ENCODE measurements at regions not wholly inside any gene's neighbourhood (a gene's known extent, or its start where the extent isn't known, plus 50 kb on each side); places are given as distances from the start of the nearest gene placed in this dataset.
A peak's percentile ranks its signal among the peaks of the same experiment; 100 is the strongest.

DNA sequence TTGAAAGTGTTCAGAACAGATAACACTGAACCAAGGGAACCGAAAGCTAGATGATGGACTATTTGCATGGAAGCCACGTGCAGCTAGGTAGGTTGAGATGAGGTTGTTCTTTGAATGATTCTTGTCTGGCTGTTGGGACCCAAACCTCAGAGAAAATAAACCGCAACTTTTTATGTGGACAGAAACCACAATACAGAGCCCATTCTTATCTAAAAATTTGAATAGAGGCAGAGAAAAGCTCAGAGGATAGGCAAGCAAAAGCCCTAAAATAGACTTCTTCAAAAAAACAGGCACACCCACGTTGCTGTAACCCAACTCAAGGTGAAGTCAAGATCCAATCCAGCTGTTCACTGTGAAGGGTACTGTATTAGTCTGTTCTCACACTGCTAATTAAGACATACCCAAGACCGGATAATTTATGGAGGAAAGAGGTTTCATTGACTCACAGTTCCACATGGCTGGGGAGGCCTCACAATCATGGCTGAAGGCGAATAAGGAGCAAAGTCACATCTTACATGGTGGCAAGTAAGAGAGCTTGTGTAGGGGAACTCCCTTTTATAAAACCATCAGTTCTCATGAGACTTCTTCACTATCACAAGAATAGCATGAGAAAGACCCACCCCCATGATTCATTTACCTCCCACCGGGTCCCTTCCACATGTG lies 353.8 kb downstream of the AACS start:
- Histone ChIP-seq H3K4me1 (ENCODE audit: control insufficient read depth, insufficient read depth, low read length) (peaks cover 3% of the 10 kb centered on the region; the same call in 1 of the 2 replicates), H3K79me2 (ENCODE audit: control insufficient read depth, insufficient read depth, low read length) (no peaks in the 10 kb centered on the region), H3K36me3 (ENCODE audit: control insufficient read depth in 2 of 2, insufficient read depth in 2 of 2, low read length in 1 of 2) (no peaks in the 10 kb centered on the region), H4K20me1 (ENCODE audit: control insufficient read depth, insufficient read depth) (no peaks in the 10 kb centered on the region), H3K27ac (ENCODE audit: control insufficient read depth, insufficient read depth) (no peak overlapping the region), H3K9ac (ENCODE audit: control insufficient read depth, insufficient read depth, low read length) (no peak overlapping the region), H3K9me3 (replicated peaks; ENCODE audit: control insufficient read depth, insufficient read depth, low read length) (peaks cover 17% of the 10 kb centered on the region), H3K4me2 (ENCODE audit: control insufficient read depth, insufficient read depth) (peak overlapping the region; percentile 25; the same call in 1 of the 2 replicates), H3K27me3 (replicated peaks in 1 of 2; ENCODE audit: control insufficient read depth in 2 of 2, insufficient read depth in 2 of 2, low read length in 1 of 2) (no peaks in the 10 kb centered on the region), H3K4me3 (no peak overlapping the region), H2AFZ (ENCODE audit: control insufficient read depth, low read depth, low read length) (no peak overlapping the region)
- ChIA-PET RAD21 (ENCODE audit: unreplicated experiment) (interaction anchor here (1.0 to 2.1 kb wide), 2 partner anchors 19 to 112 kb away, joined by 4 read pairs; no protein-coding TSS in a partner anchor), CTCF (interaction anchor here (0.6 to 1.5 kb wide), 3 partner anchors 14 to 16 kb away, joined by 3 to 6 read pairs (median 4); no protein-coding TSS in a partner anchor), SMC1A (ENCODE audit: uncharacterized antibody, unreplicated experiment) (interaction anchor here (0.7 to 1.3 kb wide), 4 partner anchors 12 to 78 kb away, joined by 3 to 7 read pairs (median 3); no protein-coding TSS in a partner anchor), POLR2A (interaction anchor here (0.6 kb wide), 1 partner anchor 419 kb away, joined by 3 read pairs; no protein-coding TSS in a partner anchor)
- DNase-seq (ENCODE audit: low read depth, low spot score) (peak; percentile 41), FAIRE-seq (no peak), ATAC-seq (peak; percentile 85)
- intact Hi-C loops (cut with micrococcal nuclease; ENCODE audit: unreplicated experiment) (no loop called here), in situ Hi-C loops (cut with MboI) (no loop called here)
- WGBS (ENCODE audit: insufficient coverage, insufficient replicate concordance, low lambda C conversion rate, missing lambda C conversion rate), result 0% methylated on average over 7 of the region's 7 CpGs
- no TSS peak for BruUV-seq (replicated peaks)
- TF ChIP-seq POLR2A (IDR thresholded peaks at IDR 0.05; ENCODE audit: low read depth, low read length) (no peak), NR2C1 (IDR thresholded peaks at IDR 0.05) (no peak), NKRF (conservative IDR thresholded peaks at IDR 0.05) (no peak), JUNB (IDR thresholded peaks at IDR 0.05) (peak; percentile 39; the same call in 1 of the 2 replicates), HSF1 (IDR thresholded peaks at IDR 0.05; ENCODE audit: low read depth, low read length) (no peak), ZSCAN29 (IDR thresholded peaks at IDR 0.05) (no peak), SPI1 (IDR thresholded peaks at IDR 0.05; ENCODE audit: borderline replicate concordance, insufficient read depth, low read depth, low read length) (peak; percentile 21; the same call in 1 of the 2 replicates), CHD2 (IDR thresholded peaks at IDR 0.05; ENCODE audit: borderline replicate concordance, low read depth, low read length) (no peak), BCL11A (IDR thresholded peaks at IDR 0.05; ENCODE audit: low read depth, low read length) (peak; percentile 43; the same call in 1 of the 2 replicates), ETV6 (conservative IDR thresholded peaks at IDR 0.05 in 1 of 2, IDR thresholded peaks at IDR 0.05 in 1 of 2; ENCODE audit: borderline replicate concordance in 1 of 2, low read depth in 1 of 2) (no peak), MYC (IDR thresholded peaks at IDR 0.05; ENCODE audit: insufficient read depth, insufficient read length, insufficient replicate concordance, low read length, severe bottlenecking) (no peak), GATAD2B (conservative IDR thresholded peaks at IDR 0.05; ENCODE audit: low read depth) (no peak), BACH1 (IDR thresholded peaks at IDR 0.05; ENCODE audit: borderline replicate concordance) (no peak), KLF5 (IDR thresholded peaks at IDR 0.05; ENCODE audit: partially characterized antibody) (no peak), TCF12 (IDR thresholded peaks at IDR 0.05; ENCODE audit: low read depth, low read length) (peak; percentile 73; the same call in 1 of the 2 replicates), HDGF (IDR thresholded peaks at IDR 0.05) (no peak), RUNX3 (IDR thresholded peaks at IDR 0.05; ENCODE audit: low read length) (peak; percentile 99), POLR2AphosphoS2 (IDR thresholded peaks at IDR 0.05; ENCODE audit: low read depth, low read length) (no peak), RCOR1 (conservative IDR thresholded peaks at IDR 0.05; ENCODE audit: low read depth, low read length) (no peak), CBX3 (IDR thresholded peaks at IDR 0.05; ENCODE audit: borderline replicate concordance, low read depth) (no peak), IKZF1 (conservative IDR thresholded peaks at IDR 0.05) (peak; percentile 63)
